H1 (cell line): ENCODE measurements at regions not wholly inside any gene's neighbourhood (a gene's known extent, or its start where the extent isn't known, plus 50 kb on each side); places are given as distances from the start of the nearest gene placed in this dataset.

ENCODE experiments used
- ATF2 ChIP-seq: IDR thresholded peaks from 2 replicates; pipeline ENCODE4 v1.6.1; 2012; ENCODE audit warnings: low read length, inconsistent platforms
- SIX5 ChIP-seq: IDR thresholded peaks from 2 replicates; pipeline ENCODE4 v1.6.1; 2011; ENCODE audit warnings: mild to moderate bottlenecking, low read depth, low read length
- TBP ChIP-seq: IDR thresholded peaks from 2 replicates; pipeline ENCODE4 v1.6.1; 2011; ENCODE audit warnings: low read depth, low read length, improper control_type of control experiment
- USF2 ChIP-seq: IDR thresholded peaks from 2 replicates; pipeline ENCODE4 v1.6.1; 2011; ENCODE audit warnings: low read length, improper control_type of control experiment

GRCh38 chr2:100641125-100641435, 78.3 kb downstream of the PDCL3 start (continued):
- TF ChIP-seq USF2 (no peak), SIX5 (no peak), TBP (no peak), ATF2 (no peak)
